ENCODE measurements at regions not wholly inside any gene's neighbourhood (a gene's known extent, or its start where the extent isn't known, plus 50 kb on each side); places are given as distances from the start of the nearest gene placed in this dataset.
"Not testable (repeated sequence)": the region's sequence is repeated elsewhere in the genome, so short reads cannot be mapped to it uniquely, and the experiment has no call there.

DNA sequence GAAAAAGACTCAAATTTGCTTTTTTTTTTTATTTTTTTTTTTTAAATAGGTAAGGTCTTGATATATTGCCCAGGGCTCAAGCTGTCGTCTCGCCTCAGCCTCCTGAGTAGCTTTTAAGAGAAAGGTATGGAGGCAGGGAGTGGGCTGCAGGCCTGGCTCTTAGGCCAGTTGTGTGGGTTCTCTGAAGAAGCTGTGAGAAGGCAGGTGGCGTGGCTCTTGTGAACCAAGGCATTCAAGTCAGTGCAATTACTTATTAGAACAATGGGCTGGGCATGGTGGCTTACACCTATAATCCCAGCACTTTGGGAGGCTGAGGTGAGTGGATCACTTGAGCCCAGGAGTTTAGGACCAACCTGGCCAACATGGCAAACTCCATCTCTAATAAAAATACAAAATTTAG lies 244.0 kb upstream of the SFRP2 start:
- no peak for DNase-seq (ENCODE audit: low read depth)

DNA sequence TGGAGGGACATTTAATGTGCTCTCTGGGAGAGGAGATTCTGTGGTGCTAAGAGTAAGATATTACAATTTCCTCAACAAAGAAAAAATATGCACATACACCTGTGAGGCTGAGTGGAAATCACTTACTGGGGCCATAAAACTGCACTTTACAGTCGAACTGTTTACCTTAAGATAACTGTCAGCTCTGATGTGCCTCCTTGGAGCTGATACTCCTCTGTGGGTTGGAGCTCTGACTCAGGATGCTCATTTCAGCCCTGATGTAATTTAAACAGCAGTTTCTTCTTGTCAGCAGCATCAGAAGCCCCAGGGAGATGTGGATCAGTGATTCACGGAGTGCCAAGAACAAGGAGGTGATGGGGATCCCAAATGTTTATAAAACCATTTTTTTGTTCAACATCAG lies 241.9 kb upstream of the SFRP2 start:
- DNase-seq (ENCODE audit: low read depth) = no peak

DNA sequence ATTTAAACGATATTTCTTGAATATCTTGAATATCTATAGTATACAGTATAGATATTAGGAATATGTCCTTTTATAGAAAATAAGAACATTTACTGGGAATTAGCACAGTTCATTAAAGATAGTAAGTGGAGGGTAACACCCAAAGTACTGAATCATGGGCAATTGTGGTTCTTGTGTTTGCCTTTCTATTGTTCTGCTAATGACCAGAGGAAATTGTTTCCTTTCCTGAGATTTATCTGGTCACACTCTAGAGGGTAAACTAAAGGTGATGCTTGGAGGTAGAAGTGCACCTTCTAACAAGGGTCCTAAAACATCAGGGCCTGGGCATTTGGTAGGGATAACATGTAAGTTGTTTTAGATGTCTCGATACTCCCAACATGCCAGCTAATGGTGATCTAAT lies 241.3 kb upstream of the SFRP2 start:
- DNase-seq (ENCODE audit: low read depth) = no peak

DNA sequence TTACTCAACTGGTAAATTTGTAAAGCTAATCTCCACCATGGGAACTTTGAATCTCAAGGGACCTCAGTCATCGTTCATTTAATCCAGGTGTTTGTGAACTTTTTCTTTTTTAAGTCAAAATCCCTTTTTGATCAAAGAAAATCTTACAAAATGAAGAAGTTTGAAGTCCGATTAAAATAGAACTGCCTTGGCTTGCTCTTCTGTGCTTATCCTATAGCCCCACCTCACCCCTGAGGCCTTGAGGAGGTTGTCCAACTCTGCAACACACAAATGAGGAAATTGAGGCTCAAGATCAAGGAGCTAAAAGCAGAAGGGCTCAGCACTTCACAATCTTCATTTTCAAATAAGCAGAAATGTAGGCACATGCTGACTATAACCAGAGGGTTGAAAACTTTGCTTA lies 240.3 kb upstream of the SFRP2 start:
- DNase-seq (ENCODE audit: low read depth) = no peak

DNA sequence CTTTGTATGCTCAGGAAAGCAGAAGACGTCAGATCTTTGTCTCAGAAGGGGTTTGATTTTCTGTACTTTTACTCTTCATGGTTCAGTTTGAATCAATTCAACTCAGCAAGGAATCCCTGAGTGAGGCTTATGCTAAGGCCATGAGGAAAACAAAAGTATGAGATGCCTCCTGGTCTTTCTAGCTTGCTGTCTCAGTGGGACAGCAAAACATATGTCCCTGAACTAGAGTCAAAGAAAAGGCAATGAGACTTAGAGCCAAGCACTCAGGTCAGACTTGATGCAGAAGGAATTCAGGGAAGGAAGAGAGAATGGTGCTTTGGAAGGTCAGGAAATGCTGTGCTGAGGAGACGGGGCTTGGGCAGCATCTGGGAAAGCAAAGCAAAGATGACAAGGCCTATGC lies 236.2 kb upstream of the SFRP2 start:
- DNase-seq (ENCODE audit: low read depth) = no peak

DNA sequence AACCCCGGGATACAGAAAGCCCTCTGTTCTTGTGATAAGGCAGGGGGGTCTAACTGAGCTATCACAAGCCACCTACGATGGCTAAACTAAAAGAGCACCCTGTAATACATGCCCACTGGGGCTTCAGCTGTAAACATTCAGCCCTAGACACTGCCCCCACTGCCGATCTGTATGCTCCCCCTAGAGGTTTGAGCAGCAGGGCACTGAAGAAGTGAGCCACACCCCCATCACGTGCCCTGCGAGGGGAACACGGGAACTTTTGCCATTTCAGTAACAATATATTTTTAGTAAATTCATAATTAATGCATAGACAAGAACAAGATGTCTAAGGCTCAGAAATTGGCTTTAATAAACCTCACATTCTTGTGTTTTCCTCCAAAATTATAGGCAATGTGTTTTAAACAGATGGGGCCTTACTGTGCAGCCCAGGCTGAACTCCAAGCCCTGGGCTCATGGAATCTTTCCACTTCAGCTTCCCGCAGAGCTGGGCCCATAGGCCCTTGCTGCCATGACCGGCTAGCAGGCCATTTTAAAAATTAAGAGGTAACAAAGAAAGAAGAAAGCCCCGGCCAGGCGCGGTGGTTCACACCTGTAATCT lies 235.3 kb upstream of the SFRP2 start:
- no peak for DNase-seq (ENCODE audit: low read depth)

DNA sequence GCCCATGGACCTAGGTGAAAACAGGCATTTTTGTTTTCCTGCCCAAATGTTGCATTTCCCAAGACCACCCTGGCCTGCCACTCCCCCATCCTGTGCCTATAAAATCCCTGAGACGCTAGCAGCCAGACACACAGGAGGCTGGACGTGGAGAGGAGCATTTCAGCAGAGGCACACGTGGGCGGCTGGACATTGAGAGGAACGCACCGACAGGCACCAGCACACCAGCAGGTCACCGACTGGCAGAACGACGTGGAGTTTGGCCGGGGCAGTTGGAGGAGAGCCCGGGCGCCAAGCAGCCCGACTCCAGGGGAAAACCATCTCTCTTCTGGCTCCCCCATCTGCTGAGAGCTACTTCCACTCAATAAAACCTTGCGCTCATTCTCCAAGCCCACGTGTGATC lies 234.8 kb upstream of the SFRP2 start:
- not testable (repeated sequence) for DNase-seq (ENCODE audit: low read depth)

DNA sequence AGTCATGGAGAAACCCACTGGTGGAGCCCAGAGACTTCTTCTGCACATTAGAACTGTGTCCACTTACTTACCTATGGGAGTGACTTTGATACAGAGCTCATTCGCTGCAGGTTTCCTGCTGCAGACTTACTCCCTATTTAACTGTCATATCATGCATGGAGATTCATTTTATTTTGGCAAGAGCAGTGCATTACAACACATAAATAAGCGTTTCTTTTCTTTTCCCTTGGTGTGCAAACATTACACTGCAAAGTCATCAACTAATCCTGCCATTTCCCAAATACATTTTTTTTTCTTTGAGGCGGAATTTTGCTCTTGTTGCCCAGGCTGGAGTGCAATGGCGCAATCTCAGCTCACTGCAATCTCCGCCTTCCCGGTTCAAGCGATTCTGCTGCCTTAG lies 230.9 kb upstream of the SFRP2 start:
- DNase-seq (ENCODE audit: low read depth) = no peak

DNA sequence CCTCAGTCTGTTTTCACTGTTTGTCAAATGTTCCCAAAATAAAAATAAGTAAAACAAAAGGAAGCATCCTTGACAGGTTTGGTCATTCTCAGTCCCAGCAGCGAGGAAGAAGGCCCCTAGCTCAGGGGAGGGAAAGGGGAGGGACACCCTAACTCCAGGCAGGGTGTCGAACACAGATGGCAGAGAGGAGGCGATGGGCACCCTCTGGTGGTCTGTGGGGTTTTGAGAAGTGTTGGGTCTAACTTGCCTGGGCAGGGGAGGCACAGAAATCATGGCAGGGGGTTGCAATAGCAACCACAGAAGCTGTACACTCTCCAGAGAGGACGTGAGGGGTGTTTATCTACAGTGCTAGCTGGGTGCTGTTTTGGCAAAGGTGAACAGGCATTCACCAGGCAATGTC lies 229.8 kb upstream of the SFRP2 start:
- no peak for DNase-seq (ENCODE audit: low read depth)

DNA sequence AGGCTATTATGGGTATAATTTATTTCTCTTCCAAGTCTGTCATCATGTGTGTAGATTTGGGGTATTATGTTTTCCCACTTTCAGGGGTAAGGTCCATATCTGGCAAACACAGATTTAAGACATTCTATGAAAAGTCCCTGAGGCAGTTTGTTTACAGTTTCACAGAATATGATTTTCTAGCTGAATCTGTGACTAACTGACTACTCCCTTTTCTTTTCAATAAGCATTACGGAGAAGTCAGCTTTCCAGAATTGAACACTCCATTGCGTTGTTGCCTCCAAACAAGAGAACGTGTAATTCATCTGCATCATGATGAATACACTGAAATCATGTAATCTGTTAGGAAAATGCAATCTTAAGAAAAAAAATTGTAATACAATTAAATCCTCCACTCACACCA lies 226.7 kb upstream of the SFRP2 start:
- no peak for DNase-seq (ENCODE audit: low read depth)

DNA sequence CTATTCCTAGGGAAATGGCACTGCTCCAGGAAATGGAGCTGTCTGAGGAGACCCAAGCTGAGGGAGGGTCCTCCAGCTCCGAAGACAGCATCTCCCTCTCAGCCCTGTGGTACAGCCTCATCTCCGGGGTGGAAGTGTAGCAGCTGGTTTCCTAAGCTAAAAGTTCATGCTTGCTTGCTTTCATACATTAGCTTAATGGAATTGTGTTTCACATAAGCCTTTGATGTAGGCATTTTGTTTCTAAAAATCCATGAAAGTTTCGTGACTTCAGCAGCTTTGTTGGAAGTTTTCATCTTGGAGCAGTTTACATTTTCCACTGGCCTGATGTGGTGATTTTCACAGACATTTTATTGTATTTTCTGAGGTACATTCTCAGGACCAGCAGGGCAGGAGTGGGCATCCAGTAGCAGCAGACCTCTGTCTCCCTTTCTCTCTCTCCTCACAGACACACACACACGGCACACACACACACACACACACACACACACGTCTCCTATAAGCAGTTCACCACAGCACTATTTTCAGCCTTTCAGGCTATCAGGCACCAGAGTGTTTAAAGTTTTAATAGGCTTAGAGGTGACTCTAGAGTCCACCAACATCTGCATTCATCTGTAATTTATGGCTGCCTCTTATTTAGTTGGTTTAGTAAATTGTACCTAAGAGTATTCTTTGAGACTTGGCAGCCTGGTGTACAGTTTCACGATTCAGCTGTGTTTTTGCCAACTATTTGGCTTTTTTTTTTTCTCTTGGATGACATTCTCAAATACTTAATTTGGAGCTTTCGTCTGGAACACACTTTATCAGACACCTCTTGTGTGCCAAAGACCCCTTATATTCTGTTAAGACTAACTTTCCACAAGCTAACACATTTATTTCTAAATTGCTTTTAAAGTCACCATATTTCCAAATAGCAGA lies 225.8 kb upstream of the SFRP2 start:
- no peak for DNase-seq (ENCODE audit: low read depth)

DNA sequence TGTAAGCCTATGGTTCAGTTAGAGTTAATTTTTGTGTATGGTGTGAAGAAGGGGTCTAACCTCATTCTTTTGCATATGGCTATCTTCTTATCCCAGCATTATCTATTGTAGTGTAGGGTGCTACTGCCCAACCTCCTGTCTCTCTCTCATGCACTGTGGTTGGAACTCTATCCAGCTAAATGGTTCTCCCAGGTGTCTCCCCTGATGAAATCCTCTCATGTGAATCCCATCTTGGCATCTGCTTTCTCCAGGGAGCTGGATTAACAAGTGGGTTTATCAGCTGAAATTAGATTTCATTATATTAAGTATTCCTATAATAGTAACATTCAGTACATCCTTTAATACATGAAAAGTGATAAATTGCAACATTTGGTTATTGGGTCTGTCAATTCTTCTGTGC lies 224.7 kb upstream of the SFRP2 start:
- DNase-seq (ENCODE audit: low read depth) = no peak

DNA sequence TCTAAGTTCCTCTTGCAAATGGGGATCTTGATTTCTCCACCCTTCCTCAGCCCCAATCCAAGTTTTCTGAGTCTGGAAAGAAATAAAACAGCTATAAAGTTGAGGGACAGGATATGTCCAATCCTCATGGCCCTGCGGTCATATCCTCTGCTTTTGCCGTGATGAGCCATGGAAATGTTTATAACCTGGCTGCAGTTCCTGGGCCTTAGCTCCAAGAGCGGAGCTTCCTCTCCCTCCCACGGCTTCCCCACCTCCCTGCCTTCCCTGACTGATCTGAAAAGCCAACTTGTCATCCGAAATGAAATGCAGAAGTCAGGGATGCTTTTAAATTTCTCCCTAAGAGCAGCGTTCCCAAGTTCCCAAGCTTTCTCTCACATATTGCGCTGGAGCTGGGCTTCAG lies 221.5 kb upstream of the SFRP2 start:
- no peak for DNase-seq (ENCODE audit: low read depth)

DNA sequence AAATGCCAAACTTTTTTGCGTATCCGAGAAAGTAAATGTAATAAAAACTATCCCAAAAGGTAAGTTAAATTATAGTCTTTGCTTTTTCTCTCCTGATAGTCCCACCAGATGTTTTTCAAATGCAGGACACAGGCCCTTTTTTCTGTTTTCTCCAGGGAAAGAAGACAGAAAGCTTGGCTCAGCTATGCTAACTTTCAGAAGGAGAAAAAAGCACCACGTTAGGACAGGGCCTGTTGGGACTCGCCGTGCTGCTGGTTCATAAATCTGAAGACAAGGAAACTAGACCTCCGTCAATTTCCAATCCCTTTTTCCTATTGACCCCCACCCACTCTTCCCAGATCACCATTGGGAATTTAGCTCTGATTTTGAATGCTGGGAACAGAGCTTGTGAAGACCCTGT lies 220.9 kb upstream of the SFRP2 start:
- DNase-seq (ENCODE audit: low read depth) = no peak

DNA sequence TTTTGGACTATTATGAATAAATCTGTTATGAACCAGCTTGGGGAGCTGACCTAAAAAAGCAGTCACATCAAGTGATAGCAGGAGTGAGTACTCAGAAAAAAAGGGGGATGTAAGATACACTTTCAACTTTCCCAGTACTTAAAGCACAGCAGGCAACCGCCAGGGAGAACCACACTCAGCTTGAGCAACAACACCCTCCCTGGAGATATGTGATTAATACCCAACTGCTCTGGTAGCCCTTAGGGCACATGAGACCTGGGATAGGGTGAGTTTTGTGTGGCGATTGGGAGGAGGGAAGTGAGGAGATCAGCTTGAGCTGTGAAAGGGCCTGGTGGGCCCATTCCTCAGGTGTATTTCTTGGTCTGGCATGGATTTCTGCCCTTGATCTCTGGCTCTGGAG lies 220.3 kb upstream of the SFRP2 start:
- DNase-seq (ENCODE audit: low read depth) = no peak

DNA sequence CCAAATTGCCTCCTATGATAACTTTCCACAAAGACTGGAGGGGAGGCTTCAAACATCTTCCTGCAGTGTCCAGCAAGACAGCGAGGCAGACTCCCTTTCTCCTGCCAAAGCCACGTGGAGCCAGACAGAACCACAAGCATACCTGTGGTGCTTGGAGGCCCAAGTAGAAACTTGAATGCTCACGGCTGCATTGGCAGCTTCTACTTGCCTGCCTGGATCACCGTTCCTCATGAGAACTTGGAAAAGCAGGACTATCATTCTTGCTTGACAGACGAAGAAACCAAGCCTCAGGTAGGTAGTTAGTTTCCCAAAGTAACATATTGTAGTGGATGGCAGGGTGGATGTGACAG lies 216.3 kb upstream of the SFRP2 start:
- no peak for DNase-seq (ENCODE audit: low read depth)

DNA sequence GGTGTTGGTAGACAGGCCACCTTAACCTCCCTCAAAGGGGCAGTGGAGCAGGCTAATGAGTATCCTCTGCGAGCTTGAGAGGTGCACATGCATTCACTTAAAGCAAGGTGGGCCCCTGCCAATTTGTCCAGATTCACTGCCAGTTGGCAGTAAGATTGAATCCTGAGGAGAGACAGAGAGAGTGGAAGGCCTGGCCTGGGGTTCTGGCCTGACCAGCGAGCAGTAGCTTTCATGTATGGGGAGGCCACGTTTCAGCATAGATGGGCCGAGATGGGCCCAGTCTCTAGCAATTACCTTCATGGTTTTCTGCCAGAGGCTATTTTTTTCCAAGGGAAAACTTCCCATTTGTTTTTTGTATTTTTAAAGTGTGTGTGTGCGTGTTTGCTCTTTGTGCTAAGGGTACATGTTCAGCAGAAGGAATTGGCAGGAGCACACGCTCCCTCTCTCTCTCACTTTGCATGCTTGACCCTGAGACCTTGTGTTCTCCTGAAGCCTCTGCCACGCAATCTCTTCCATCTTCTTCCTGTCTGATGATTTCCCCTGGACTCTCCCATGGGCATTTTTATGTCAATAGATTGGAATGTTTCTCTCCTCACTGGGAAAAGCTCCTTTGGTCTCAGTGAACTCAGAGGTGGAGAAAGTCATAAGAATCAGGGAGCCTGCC lies 215.8 kb upstream of the SFRP2 start:
- DNase-seq (ENCODE audit: low read depth) = no peak

DNA sequence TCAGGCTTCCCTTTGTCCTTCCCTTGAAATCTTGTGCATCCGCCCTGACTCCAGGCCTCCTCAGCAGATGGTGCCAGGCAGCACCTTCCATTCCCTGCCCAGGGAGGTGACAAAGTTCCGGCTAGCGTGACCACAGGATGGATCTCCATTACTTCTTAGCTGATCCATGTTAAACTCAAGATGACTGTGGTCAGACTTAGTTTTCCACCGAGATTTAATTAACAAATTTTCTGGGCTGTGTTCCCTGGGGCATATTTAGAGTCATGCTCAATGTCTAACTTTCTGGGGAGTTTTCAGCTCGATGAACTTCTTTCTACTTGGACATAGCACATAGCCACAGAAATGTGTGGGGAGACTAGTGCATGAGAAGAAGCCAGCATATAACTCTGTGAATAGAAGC lies 215.1 kb upstream of the SFRP2 start:
- DNase-seq (ENCODE audit: low read depth) = no peak

DNA sequence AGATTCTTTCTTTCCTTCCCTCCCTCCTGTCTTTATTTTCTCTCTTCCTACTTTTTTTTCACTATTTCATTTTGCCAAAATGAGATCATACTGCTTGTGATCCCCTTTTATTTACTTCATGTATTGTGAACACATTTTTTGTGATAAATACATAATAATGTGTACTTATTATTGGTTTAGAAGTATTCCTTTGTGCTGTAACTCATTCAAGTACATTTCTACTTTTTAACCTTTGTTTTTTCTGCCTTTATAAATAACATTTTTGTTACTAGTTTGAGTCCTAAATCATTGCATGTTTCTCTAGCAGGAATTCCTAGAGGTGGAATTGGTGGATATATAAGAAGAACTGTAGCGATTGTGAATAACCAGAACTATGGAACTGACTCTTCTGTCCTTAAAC lies 214.5 kb upstream of the SFRP2 start:
- DNase-seq (ENCODE audit: low read depth) = no peak

DNA sequence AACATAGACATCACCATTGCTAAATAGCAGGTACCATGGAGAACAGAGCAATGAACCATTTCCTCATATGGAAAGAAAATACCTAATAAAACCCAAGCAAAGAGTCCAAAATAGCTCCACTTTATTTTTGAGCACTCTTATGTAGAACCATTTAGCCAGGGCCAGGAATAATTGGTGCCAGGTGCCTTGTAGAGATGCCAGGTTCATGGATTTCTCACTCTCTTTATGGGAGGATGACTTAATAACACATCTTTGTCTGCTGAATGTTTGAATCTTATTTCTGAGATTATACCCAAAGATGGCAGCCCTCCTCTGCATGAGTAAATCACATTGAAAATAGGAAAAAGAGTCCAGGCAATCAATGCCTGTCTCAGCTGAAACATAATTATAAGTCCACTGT lies 212.3 kb upstream of the SFRP2 start:
- DNase-seq (ENCODE audit: low read depth) = no peak

DNA sequence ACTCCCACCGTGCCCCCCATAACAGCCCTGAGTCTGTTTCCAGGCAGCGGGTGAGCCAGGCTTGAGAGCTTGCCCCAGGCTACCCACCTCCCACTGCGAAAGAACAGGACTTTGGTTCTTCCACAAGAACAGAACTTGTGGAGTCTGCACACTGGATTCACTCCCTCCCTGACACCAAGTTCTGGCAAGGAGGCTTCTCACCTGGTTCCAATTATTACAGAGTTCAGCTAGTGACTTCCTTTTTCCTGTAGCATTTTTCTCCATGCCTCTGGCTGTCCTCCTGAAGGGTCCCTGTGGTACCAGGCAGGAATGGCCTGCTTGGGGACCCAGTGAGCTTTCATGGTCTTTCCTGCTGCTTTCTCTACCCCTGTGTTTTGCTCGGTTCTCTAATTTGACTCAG lies 208.6 kb upstream of the SFRP2 start:
- no peak for DNase-seq (ENCODE audit: low read depth)

DNA sequence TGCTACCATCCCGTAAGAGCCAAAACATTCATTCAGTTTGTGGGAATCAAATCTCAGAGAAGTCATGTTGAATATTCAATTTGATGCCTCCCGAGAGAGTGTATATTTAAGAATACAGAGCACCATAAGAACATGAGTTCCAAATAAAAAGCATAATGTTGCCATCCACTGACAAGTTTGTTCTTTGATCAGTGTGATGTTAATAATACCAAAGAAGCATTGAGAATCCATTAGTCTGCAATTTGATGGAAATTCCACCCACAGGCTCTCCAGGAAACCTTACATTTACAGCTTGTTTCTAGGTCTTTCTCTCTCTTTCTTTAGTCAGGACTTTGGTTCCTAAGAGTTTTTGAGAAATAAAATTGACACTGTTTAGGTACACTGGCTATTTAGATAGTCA lies 200.6 kb upstream of the SFRP2 start:
- no peak for DNase-seq (ENCODE audit: low read depth)
